ENCODE measurements at regions not wholly inside any gene's neighbourhood (a gene's known extent, or its start where the extent isn't known, plus 50 kb on each side); places are given as distances from the start of the nearest gene placed in this dataset.

- DNase-seq (ENCODE audit: low spot score) = no peak
Observed at GRCh38 chr13:31081316-31081715, 80.4 kb downstream of the HSPH1 start.

GRCh38 chr13:31074756-31075155, 86.9 kb downstream of the HSPH1 start:
- no peak for DNase-seq (ENCODE audit: low spot score)

GRCh38 chr13:31073859-31074718, 87.6 kb downstream of the HSPH1 start:
- DNase-seq (ENCODE audit: low spot score) = no peak

- peak; percentile 7 for DNase-seq (ENCODE audit: low spot score)
Observed at GRCh38 chr13:31072041-31072440, 89.7 kb downstream of the HSPH1 start.

GRCh38 chr13:31069808-31070534, 91.7 kb downstream of the HSPH1 start:
- no peak for DNase-seq (ENCODE audit: low spot score)

GRCh38 chr13:31068119-31068423, 93.6 kb downstream of the HSPH1 start:
- no peak for DNase-seq (ENCODE audit: low spot score)

GRCh38 chr13:31067416-31068118, 94.1 kb downstream of the HSPH1 start:
- DNase-seq (ENCODE audit: low spot score) = peak; percentile 64

GRCh38 chr13:31064636-31065035, 97.1 kb downstream of the HSPH1 start:
- no peak for DNase-seq (ENCODE audit: low spot score)

GRCh38 chr13:31063772-31064171, 97.9 kb downstream of the HSPH1 start:
- DNase-seq (ENCODE audit: low spot score) = no peak

GRCh38 chr13:31060655-31061054, 101.0 kb downstream of the HSPH1 start:
- no peak for DNase-seq (ENCODE audit: low spot score)

- DNase-seq (ENCODE audit: low spot score) = no peak
Observed at GRCh38 chr13:31060220-31060619, 101.5 kb downstream of the HSPH1 start.

- no peak for DNase-seq (ENCODE audit: low spot score)
Observed at GRCh38 chr13:31057403-31058033, 104.2 kb downstream of the HSPH1 start.

GRCh38 chr13:31056644-31057271, 104.9 kb downstream of the HSPH1 start:
- DNase-seq (ENCODE audit: low spot score) = no peak

- no peak for DNase-seq (ENCODE audit: low spot score)
Observed at GRCh38 chr13:31055589-31055988, 106.1 kb downstream of the HSPH1 start.

GRCh38 chr13:31054632-31055031, 107.1 kb downstream of the HSPH1 start:
- DNase-seq (ENCODE audit: low spot score) = no peak

GRCh38 chr13:31053896-31054295, 107.8 kb downstream of the HSPH1 start:
- no peak for DNase-seq (ENCODE audit: low spot score)

GRCh38 chr13:31053091-31053490, 108.6 kb downstream of the HSPH1 start:
- DNase-seq (ENCODE audit: low spot score) = peak; percentile 77

- DNase-seq (ENCODE audit: low spot score) = no peak
Observed at GRCh38 chr13:31052478-31052877, 109.2 kb downstream of the HSPH1 start.

GRCh38 chr13:31051999-31052398, 109.7 kb downstream of the HSPH1 start:
- no peak for DNase-seq (ENCODE audit: low spot score)

GRCh38 chr13:31050486-31051400, 111.0 kb downstream of the HSPH1 start:
- no peak for DNase-seq (ENCODE audit: low spot score)

GRCh38 chr13:31049833-31050232, 111.9 kb downstream of the HSPH1 start:
- DNase-seq (ENCODE audit: low spot score) = no peak

Measured in A172 (cell line).